ENCODE measurements at regions not wholly inside any gene's neighbourhood (a gene's known extent, or its start where the extent isn't known, plus 50 kb on each side); places are given as distances from the start of the nearest gene placed in this dataset.
"Not testable (repeated sequence)": the region's sequence is repeated elsewhere in the genome, so short reads cannot be mapped to it uniquely, and the experiment has no call there.

- H3K36me3 ChIP-seq (replicated peaks; ENCODE audit: low read depth, low read length); H2AFZ ChIP-seq (ENCODE audit: low read depth, low read length); H3K27ac ChIP-seq (ENCODE audit: low read length); H3K27me3 ChIP-seq (ENCODE audit: low read depth, low read length); H4K20me1 ChIP-seq (ENCODE audit: insufficient read depth, low read length); H3K4me3 ChIP-seq (ENCODE audit: low read length); H3K4me1 ChIP-seq (ENCODE audit: low read length); H3K4me2 ChIP-seq (ENCODE audit: low read length); H3K9ac ChIP-seq (ENCODE audit: low read length); H3K9me3 ChIP-seq (ENCODE audit: insufficient read depth, low read length); H3K79me2 ChIP-seq (ENCODE audit: low read length): not testable (repeated sequence)
Measured at GRCh38 chr15:44831409-44831741, 95.0 kb downstream of the TRIM69 start.

GRCh38 chr15:44832133-44832532 is 95.8 kb downstream of the TRIM69 start:
- not testable (repeated sequence) for H3K4me2 ChIP-seq (ENCODE audit: low read length); H3K79me2 ChIP-seq (ENCODE audit: low read length); H3K9ac ChIP-seq (ENCODE audit: low read length); H3K27ac ChIP-seq (ENCODE audit: low read length); H3K36me3 ChIP-seq (replicated peaks; ENCODE audit: low read depth, low read length); H3K4me3 ChIP-seq (ENCODE audit: low read length); H2AFZ ChIP-seq (ENCODE audit: low read depth, low read length); H3K9me3 ChIP-seq (ENCODE audit: insufficient read depth, low read length); H4K20me1 ChIP-seq (ENCODE audit: insufficient read depth, low read length); H3K4me1 ChIP-seq (ENCODE audit: low read length); H3K27me3 ChIP-seq (ENCODE audit: low read depth, low read length)

- not testable (repeated sequence) for H3K79me2 ChIP-seq (ENCODE audit: low read length); H3K27ac ChIP-seq (ENCODE audit: low read length); H3K9me3 ChIP-seq (ENCODE audit: insufficient read depth, low read length); H3K36me3 ChIP-seq (replicated peaks; ENCODE audit: low read depth, low read length); H3K9ac ChIP-seq (ENCODE audit: low read length); H2AFZ ChIP-seq (ENCODE audit: low read depth, low read length); H4K20me1 ChIP-seq (ENCODE audit: insufficient read depth, low read length); H3K4me2 ChIP-seq (ENCODE audit: low read length); H3K4me3 ChIP-seq (ENCODE audit: low read length); H3K4me1 ChIP-seq (ENCODE audit: low read length); H3K27me3 ChIP-seq (ENCODE audit: low read depth, low read length)
Measured at GRCh38 chr15:44833081-44833480, 96.8 kb downstream of the TRIM69 start.

- H3K9me3 ChIP-seq (ENCODE audit: insufficient read depth, low read length); H3K4me2 ChIP-seq (ENCODE audit: low read length); H4K20me1 ChIP-seq (ENCODE audit: insufficient read depth, low read length); H3K4me1 ChIP-seq (ENCODE audit: low read length); H2AFZ ChIP-seq (ENCODE audit: low read depth, low read length); H3K27ac ChIP-seq (ENCODE audit: low read length); H3K4me3 ChIP-seq (ENCODE audit: low read length); H3K79me2 ChIP-seq (ENCODE audit: low read length); H3K36me3 ChIP-seq (replicated peaks; ENCODE audit: low read depth, low read length); H3K9ac ChIP-seq (ENCODE audit: low read length); H3K27me3 ChIP-seq (ENCODE audit: low read depth, low read length): not testable (repeated sequence)
Measured at GRCh38 chr15:44833761-44834160, 97.4 kb downstream of the TRIM69 start.

GRCh38 chr15:44835082-44835481 is 98.8 kb downstream of the TRIM69 start:
- H3K4me3 ChIP-seq (ENCODE audit: low read length); H3K4me2 ChIP-seq (ENCODE audit: low read length): not testable (repeated sequence)

GRCh38 chr15:44836094-44836493 is 99.8 kb downstream of the TRIM69 start:
- TF ChIP-seq CTCF (IDR thresholded peaks at IDR 0.05; ENCODE audit: low read depth, low read length) (no peak), EZH2phosphoT487 (IDR thresholded peaks at IDR 0.05; ENCODE audit: low read depth) (no peak)
- H3K4me2 ChIP-seq (ENCODE audit: low read length) = no peak overlapping the region
- H3K27ac ChIP-seq (ENCODE audit: low read length) = no peak overlapping the region
- no peaks in the 10 kb centered on the region for H3K9me3 ChIP-seq (ENCODE audit: insufficient read depth, low read length)
- no peaks in the 10 kb centered on the region for H3K27me3 ChIP-seq (ENCODE audit: low read depth, low read length)
- no peak overlapping the region for H3K9ac ChIP-seq (ENCODE audit: low read length)
- H3K79me2 ChIP-seq (ENCODE audit: low read length) = no peaks in the 10 kb centered on the region
- no peak overlapping the region for H2AFZ ChIP-seq (ENCODE audit: low read depth, low read length)
- H3K4me1 ChIP-seq (ENCODE audit: low read length) = peaks cover 6% of the 10 kb centered on the region
- H3K36me3 ChIP-seq (replicated peaks; ENCODE audit: low read depth, low read length) = no peaks in the 10 kb centered on the region
- H4K20me1 ChIP-seq (ENCODE audit: insufficient read depth, low read length) = no peaks in the 10 kb centered on the region
- H3K4me3 ChIP-seq (ENCODE audit: low read length) = no peak overlapping the region

More at GRCh38 chr15:44835082-44835481, 98.8 kb downstream of the TRIM69 start:
- not testable (repeated sequence) for H4K20me1 ChIP-seq (ENCODE audit: insufficient read depth, low read length); H3K27ac ChIP-seq (ENCODE audit: low read length); H3K9ac ChIP-seq (ENCODE audit: low read length); H3K9me3 ChIP-seq (ENCODE audit: insufficient read depth, low read length); H3K36me3 ChIP-seq (replicated peaks; ENCODE audit: low read depth, low read length); H3K4me1 ChIP-seq (ENCODE audit: low read length); H2AFZ ChIP-seq (ENCODE audit: low read depth, low read length); H3K79me2 ChIP-seq (ENCODE audit: low read length); H3K27me3 ChIP-seq (ENCODE audit: low read depth, low read length)

- H3K4me2 ChIP-seq (ENCODE audit: low read length); H3K9ac ChIP-seq (ENCODE audit: low read length); H3K36me3 ChIP-seq (replicated peaks; ENCODE audit: low read depth, low read length); H3K9me3 ChIP-seq (ENCODE audit: insufficient read depth, low read length); H3K79me2 ChIP-seq (ENCODE audit: low read length); H3K4me3 ChIP-seq (ENCODE audit: low read length); H4K20me1 ChIP-seq (ENCODE audit: insufficient read depth, low read length); H3K27me3 ChIP-seq (ENCODE audit: low read depth, low read length); H2AFZ ChIP-seq (ENCODE audit: low read depth, low read length); H3K4me1 ChIP-seq (ENCODE audit: low read length); H3K27ac ChIP-seq (ENCODE audit: low read length): not testable (repeated sequence)
Measured at GRCh38 chr15:44838929-44839328, 102.6 kb downstream of the TRIM69 start.

GRCh38 chr15:44841762-44842161 is 105.4 kb downstream of the TRIM69 start:
- not testable (repeated sequence) for H3K4me3 ChIP-seq (ENCODE audit: low read length); H3K27me3 ChIP-seq (ENCODE audit: low read depth, low read length); H3K4me1 ChIP-seq (ENCODE audit: low read length); H3K27ac ChIP-seq (ENCODE audit: low read length); H3K4me2 ChIP-seq (ENCODE audit: low read length); H3K9ac ChIP-seq (ENCODE audit: low read length); H3K9me3 ChIP-seq (ENCODE audit: insufficient read depth, low read length); H3K79me2 ChIP-seq (ENCODE audit: low read length); H3K36me3 ChIP-seq (replicated peaks; ENCODE audit: low read depth, low read length); H4K20me1 ChIP-seq (ENCODE audit: insufficient read depth, low read length); H2AFZ ChIP-seq (ENCODE audit: low read depth, low read length)

GRCh38 chr15:44842883-44843282 is 106.6 kb downstream of the TRIM69 start:
- H3K4me2 ChIP-seq (ENCODE audit: low read length); H3K4me3 ChIP-seq (ENCODE audit: low read length); H4K20me1 ChIP-seq (ENCODE audit: insufficient read depth, low read length); H3K27ac ChIP-seq (ENCODE audit: low read length); H3K36me3 ChIP-seq (replicated peaks; ENCODE audit: low read depth, low read length); H3K9ac ChIP-seq (ENCODE audit: low read length); H3K4me1 ChIP-seq (ENCODE audit: low read length); H3K9me3 ChIP-seq (ENCODE audit: insufficient read depth, low read length); H3K79me2 ChIP-seq (ENCODE audit: low read length); H2AFZ ChIP-seq (ENCODE audit: low read depth, low read length); H3K27me3 ChIP-seq (ENCODE audit: low read depth, low read length): not testable (repeated sequence)
